ENCODE measurements at regions not wholly inside any gene's neighbourhood (a gene's known extent, or its start where the extent isn't known, plus 50 kb on each side); places are given as distances from the start of the nearest gene placed in this dataset.

DNA sequence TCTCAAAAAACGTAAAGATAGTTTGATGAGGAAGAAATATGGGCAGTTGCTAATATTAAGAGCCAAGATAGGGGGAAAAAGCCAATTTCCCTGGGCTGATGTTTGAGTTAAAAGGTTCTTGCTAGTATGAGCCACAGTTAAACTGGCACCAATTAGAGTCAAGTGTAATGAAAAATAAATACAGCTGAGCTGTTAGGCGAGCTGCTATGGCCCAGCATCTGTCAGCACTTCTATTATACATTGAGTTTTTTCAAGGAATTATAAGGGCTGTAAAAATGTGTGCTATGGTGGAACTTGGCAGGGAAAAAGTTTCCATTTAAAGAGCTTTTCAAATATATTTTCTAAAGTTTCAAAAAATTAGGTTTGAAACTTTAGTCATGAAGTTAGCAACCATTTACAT lies 279.6 kb downstream of the CYRIA start:
- Mint-ChIP-seq H3K4me1 (no peaks in the 10 kb centered on the region), H3K9me3 (ENCODE audit: insufficient read depth) (no peaks in the 10 kb centered on the region), H3K27me3 (no peaks in the 10 kb centered on the region), H3K27ac (no peak overlapping the region), H3K4me3 (no peak overlapping the region)
- intact Hi-C loops (cut with micrococcal nuclease) = no loop called here
- no peak overlapping the region for H2AFZ ChIP-seq (ENCODE audit: insufficient read depth, low read depth, low read length, poor library complexity, severe bottlenecking)
- no peak overlapping the region for H3K4me3 ChIP-seq (ENCODE audit: control extremely low read depth in 1 of 5, extremely low read depth in 1 of 5, insufficient read depth in 1 of 5, low read depth in 2 of 5, low read length in 4 of 5)
- H3K9me3 ChIP-seq (ENCODE audit: control extremely low read depth in 1 of 3, control insufficient read depth in 2 of 3, insufficient read depth in 1 of 3, low read length in 2 of 3) = peaks cover 0 to 4% (median 0%) of the 10 kb centered on the region in 3 donors
- H3K27me3 ChIP-seq (replicated peaks in 1 of 4; ENCODE audit: control extremely low read depth in 1 of 4, control insufficient read depth in 3 of 4, insufficient read depth in 4 of 4, low read length in 3 of 4) = no peaks in the 10 kb centered on the region
- WGBS (ENCODE audit: insufficient coverage) = 100% methylated on average over 1 of the region's 2 CpGs
- H3K4me2 ChIP-seq (replicated peaks; ENCODE audit: low read depth, low read length, poor library complexity, severe bottlenecking) = no peak overlapping the region
- no peaks in the 10 kb centered on the region for H3K79me2 ChIP-seq (ENCODE audit: control insufficient read depth, insufficient read depth, low read length)
- no peaks in the 10 kb centered on the region for H3K36me3 ChIP-seq (replicated peaks in 1 of 2; ENCODE audit: control extremely low read depth in 1 of 2, control insufficient read depth in 1 of 2, extremely low read depth in 1 of 2, insufficient read depth in 2 of 2, low read length in 1 of 2)
- no peak for DNase-seq
- ATAC-seq (ENCODE audit: low read depth) = no peak
- CTCF ChIA-PET = no interaction called here
- TF ChIP-seq, protein P1, sequence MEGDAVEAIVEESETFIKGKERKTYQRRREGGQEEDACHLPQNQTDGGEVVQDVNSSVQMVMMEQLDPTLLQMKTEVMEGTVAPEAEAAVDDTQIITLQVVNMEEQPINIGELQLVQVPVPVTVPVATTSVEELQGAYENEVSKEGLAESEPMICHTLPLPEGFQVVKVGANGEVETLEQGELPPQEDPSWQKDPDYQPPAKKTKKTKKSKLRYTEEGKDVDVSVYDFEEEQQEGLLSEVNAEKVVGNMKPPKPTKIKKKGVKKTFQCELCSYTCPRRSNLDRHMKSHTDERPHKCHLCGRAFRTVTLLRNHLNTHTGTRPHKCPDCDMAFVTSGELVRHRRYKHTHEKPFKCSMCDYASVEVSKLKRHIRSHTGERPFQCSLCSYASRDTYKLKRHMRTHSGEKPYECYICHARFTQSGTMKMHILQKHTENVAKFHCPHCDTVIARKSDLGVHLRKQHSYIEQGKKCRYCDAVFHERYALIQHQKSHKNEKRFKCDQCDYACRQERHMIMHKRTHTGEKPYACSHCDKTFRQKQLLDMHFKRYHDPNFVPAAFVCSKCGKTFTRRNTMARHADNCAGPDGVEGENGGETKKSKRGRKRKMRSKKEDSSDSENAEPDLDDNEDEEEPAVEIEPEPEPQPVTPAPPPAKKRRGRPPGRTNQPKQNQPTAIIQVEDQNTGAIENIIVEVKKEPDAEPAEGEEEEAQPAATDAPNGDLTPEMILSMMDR (IDR thresholded peaks at IDR 0.05) = no peak
- no peak for TF ChIP-seq EZH2 (IDR thresholded peaks at IDR 0.05; ENCODE audit: borderline replicate concordance, insufficient read depth, low read depth, low read length, poor library complexity, severe bottlenecking)
- H3K27ac ChIP-seq (ENCODE audit: low read length in 2 of 2) = no peak overlapping the region
- POLR2A ChIA-PET = no interaction called here
- no peaks in the 10 kb centered on the region for H4K20me1 ChIP-seq (ENCODE audit: control insufficient read depth, insufficient read depth, low read length, poor library complexity, severe bottlenecking)
- H3K9ac ChIP-seq (ENCODE audit: low read length) = no peak overlapping the region
- no peaks in the 10 kb centered on the region for H3K4me1 ChIP-seq (ENCODE audit: control insufficient read depth in 2 of 2, insufficient read depth in 2 of 2, low read length in 2 of 2)

DNA sequence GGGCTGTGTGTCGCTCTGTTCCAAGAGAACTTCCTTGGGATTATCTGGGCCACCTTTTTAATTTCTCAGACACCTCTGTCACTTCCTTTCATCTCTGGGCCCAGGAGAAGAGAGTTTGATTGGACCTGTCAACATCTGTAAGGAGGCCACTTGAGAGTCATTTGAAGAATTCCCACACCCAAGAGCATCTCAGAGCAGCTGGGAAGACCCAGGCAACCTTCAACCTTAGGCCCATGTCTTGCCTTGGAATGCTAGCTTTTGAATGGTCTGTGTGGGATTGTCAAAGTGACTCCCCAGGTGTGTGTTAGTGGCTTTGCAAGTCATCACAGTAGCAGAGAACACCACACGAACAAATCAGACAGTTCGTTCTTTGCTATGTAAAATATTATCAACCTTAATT lies 280.3 kb downstream of the CYRIA start:
- H3K27me3 ChIP-seq (replicated peaks in 1 of 4; ENCODE audit: control extremely low read depth in 1 of 4, control insufficient read depth in 3 of 4, insufficient read depth in 4 of 4, low read length in 3 of 4) = no peaks in the 10 kb centered on the region
- Mint-ChIP-seq H3K4me3 (no peak overlapping the region), H3K27ac (no peak overlapping the region), H3K9me3 (ENCODE audit: insufficient read depth) (no peaks in the 10 kb centered on the region), H3K27me3 (no peaks in the 10 kb centered on the region), H3K4me1 (no peaks in the 10 kb centered on the region)
- peaks cover 0 to 4% (median 0%) of the 10 kb centered on the region in 3 donors for H3K9me3 ChIP-seq (ENCODE audit: control extremely low read depth in 1 of 3, control insufficient read depth in 2 of 3, insufficient read depth in 1 of 3, low read length in 2 of 3)
- no peak for TF ChIP-seq EZH2 (IDR thresholded peaks at IDR 0.05; ENCODE audit: borderline replicate concordance, insufficient read depth, low read depth, low read length, poor library complexity, severe bottlenecking)
- TF ChIP-seq, protein P1 (IDR thresholded peaks at IDR 0.05) = no peak
- no peak overlapping the region for H3K4me3 ChIP-seq (ENCODE audit: control extremely low read depth in 1 of 5, extremely low read depth in 1 of 5, insufficient read depth in 1 of 5, low read depth in 2 of 5, low read length in 4 of 5)
- H3K79me2 ChIP-seq (ENCODE audit: control insufficient read depth, insufficient read depth, low read length) = no peaks in the 10 kb centered on the region
- intact Hi-C loops (cut with micrococcal nuclease) = no loop called here
- no peak overlapping the region for H3K27ac ChIP-seq (ENCODE audit: low read length in 2 of 2)
- no CpG with 5 or more reads among the region's 3 CpGs for WGBS (ENCODE audit: insufficient coverage)
- DNase-seq (no peak), ATAC-seq (ENCODE audit: low read depth) (no peak)
- CTCF ChIA-PET = no interaction called here
- H3K4me1 ChIP-seq (ENCODE audit: control insufficient read depth in 2 of 2, insufficient read depth in 2 of 2, low read length in 2 of 2) = no peaks in the 10 kb centered on the region
- no peak overlapping the region for H3K4me2 ChIP-seq (replicated peaks; ENCODE audit: low read depth, low read length, poor library complexity, severe bottlenecking)
- no peaks in the 10 kb centered on the region for H3K36me3 ChIP-seq (replicated peaks in 1 of 2; ENCODE audit: control extremely low read depth in 1 of 2, control insufficient read depth in 1 of 2, extremely low read depth in 1 of 2, insufficient read depth in 2 of 2, low read length in 1 of 2)
- H2AFZ ChIP-seq (ENCODE audit: insufficient read depth, low read depth, low read length, poor library complexity, severe bottlenecking) = no peak overlapping the region
- POLR2A ChIA-PET = no interaction called here
- H4K20me1 ChIP-seq (ENCODE audit: control insufficient read depth, insufficient read depth, low read length, poor library complexity, severe bottlenecking) = no peaks in the 10 kb centered on the region
- H3K9ac ChIP-seq (ENCODE audit: low read length) = no peak overlapping the region

Data from B cell (primary cell).